Stomach smooth muscle (tissue), 2 donors: ENCODE measurements at regions not wholly inside any gene's neighbourhood (a gene's known extent, or its start where the extent isn't known, plus 50 kb on each side); places are given as distances from the start of the nearest gene placed in this dataset.

ENCODE experiments used
- H3K27ac ChIP-seq: one replicate; pipeline ENCODE4 v1.7.0; 2013; ENCODE audit warnings: mild to moderate bottlenecking, low read length, inconsistent platforms
- H3K27me3 ChIP-seq, 2 donors: one replicate each; pipeline ENCODE4 v1.7.0; 2013; ENCODE audit warnings: low read length in 2 of 2; ENCODE audit not compliant: insufficient read depth in 2 of 2, control insufficient read depth in 1 of 2
- H3K36me3 ChIP-seq, 2 donors: one replicate each; pipeline ENCODE4 v1.7.0; 2013; ENCODE audit warnings: low read length in 2 of 2; ENCODE audit not compliant: control insufficient read depth in 2 of 2, insufficient read depth in 2 of 2
- H3K4me1 ChIP-seq: one replicate; pipeline ENCODE4 v1.7.0; 2013; ENCODE audit warnings: low read length; ENCODE audit not compliant: control insufficient read depth, insufficient read depth
- H3K4me3 ChIP-seq, 2 donors: one replicate each; pipeline ENCODE4 v1.7.0; 2013; ENCODE audit warnings: low read length in 2 of 2
- H3K9ac ChIP-seq, 2 donors: one replicate each; pipeline ENCODE4 v1.7.0; 2013; ENCODE audit warnings: low read length in 2 of 2, mild to moderate bottlenecking in 1 of 2
- H3K9me3 ChIP-seq, 2 donors: one replicate each; pipeline ENCODE4 v1.7.0; 2013; ENCODE audit warnings: low read length in 2 of 2; ENCODE audit not compliant: control insufficient read depth in 2 of 2
- donor health status: healthy.
- donor health status: Pancreatic carcinoma.

GRCh38 chr4:127071443-127071842 lies 561.3 kb upstream of the INTU start:
- Histone ChIP-seq H3K9ac (no peak overlapping the region), H3K4me3 (no peak overlapping the region), H3K4me1 (no peaks in the 10 kb centered on the region), H3K27me3 (no peaks in the 10 kb centered on the region), H3K36me3 (no peaks in the 10 kb centered on the region), H3K9me3 (no peaks in the 10 kb centered on the region), H3K27ac (no peak overlapping the region)

DNA sequence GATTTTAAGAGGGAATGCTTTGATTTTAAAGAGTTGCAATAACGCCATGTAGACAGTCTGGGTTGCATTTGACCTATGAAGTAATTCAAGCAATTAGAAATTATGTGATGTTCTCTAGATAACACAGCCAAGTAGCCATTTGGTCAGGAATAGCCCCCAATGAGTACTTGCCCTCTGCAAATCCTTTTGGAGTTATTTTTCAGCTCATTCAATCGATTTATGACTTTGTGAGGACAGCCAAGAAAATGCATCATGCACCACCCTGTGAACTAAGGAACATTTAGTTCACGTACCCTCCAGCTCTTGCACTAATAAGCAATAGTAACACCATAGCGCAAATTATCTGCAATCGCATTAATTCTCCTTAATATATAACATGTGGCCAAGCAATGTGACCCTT lies 552.6 kb upstream of the INTU start:
- H3K4me1 ChIP-seq: no peaks in the 10 kb centered on the region
- H3K27me3 ChIP-seq: no peaks in the 10 kb centered on the region
- H3K4me3 ChIP-seq: no peak overlapping the region
- no peaks in the 10 kb centered on the region for H3K9me3 ChIP-seq
- H3K9ac ChIP-seq: no peak overlapping the region
- H3K27ac ChIP-seq: no peak overlapping the region
- H3K36me3 ChIP-seq: no peaks in the 10 kb centered on the region

- H3K27me3 ChIP-seq: no peaks in the 10 kb centered on the region
- H3K36me3 ChIP-seq: no peaks in the 10 kb centered on the region
- H3K4me1 ChIP-seq: no peaks in the 10 kb centered on the region
- H3K27ac ChIP-seq: no peak overlapping the region
- no peak overlapping the region for H3K4me3 ChIP-seq
- no peaks in the 10 kb centered on the region for H3K9me3 ChIP-seq
- no peak overlapping the region for H3K9ac ChIP-seq
Observed at GRCh38 chr4:127081041-127081440, 551.7 kb upstream of the INTU start.

DNA sequence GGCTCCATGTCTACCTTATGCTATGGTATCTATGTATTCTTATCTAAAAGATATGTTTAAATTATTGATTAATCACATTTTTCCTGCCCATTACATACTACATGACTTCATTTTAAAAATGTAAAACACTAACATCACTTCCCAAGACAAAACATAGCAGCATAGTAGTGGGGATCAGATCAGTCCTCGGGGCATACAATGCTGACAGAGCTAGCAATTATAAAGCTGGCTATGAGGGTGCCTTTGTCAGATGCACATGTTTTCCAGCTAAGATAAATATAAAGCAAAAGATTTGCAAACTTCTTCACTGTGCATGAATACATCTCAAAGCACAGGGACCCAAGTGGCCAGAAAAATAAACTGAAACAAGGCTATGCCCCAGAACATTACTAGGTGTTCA lies 549.8 kb upstream of the INTU start:
- no peak overlapping the region for H3K27ac ChIP-seq
- no peaks in the 10 kb centered on the region for H3K4me1 ChIP-seq
- H3K4me3 ChIP-seq: no peak overlapping the region
- H3K36me3 ChIP-seq: no peaks in the 10 kb centered on the region
- H3K9ac ChIP-seq: no peak overlapping the region
- no peaks in the 10 kb centered on the region for H3K27me3 ChIP-seq
- peaks cover 0 to 3% of the 10 kb centered on the region in 2 donors for H3K9me3 ChIP-seq

DNA sequence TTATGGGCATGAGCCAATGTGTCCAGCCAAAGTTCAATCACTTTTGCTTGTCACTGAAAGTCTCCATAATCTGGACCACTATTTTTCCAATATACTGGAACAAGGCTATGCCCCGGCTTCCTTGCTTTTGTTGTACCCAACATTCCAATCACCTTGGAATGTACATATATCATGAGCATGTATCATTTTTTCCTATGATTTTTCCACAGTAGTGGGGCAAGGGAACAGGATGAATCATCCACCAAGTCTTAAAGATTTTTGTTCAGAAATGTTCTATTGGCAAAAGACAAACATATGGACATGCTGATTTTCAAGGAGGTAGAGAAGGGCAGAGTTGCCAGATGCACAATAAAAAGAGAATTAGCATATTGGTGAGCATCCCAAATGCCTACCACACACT lies 548.1 kb upstream of the INTU start:
- no peak overlapping the region for H3K9ac ChIP-seq
- no peaks in the 10 kb centered on the region for H3K27me3 ChIP-seq
- no peak overlapping the region for H3K4me3 ChIP-seq
- no peak overlapping the region for H3K27ac ChIP-seq
- peaks cover 0 to 3% of the 10 kb centered on the region in 2 donors for H3K9me3 ChIP-seq
- no peaks in the 10 kb centered on the region for H3K4me1 ChIP-seq
- no peaks in the 10 kb centered on the region for H3K36me3 ChIP-seq

DNA sequence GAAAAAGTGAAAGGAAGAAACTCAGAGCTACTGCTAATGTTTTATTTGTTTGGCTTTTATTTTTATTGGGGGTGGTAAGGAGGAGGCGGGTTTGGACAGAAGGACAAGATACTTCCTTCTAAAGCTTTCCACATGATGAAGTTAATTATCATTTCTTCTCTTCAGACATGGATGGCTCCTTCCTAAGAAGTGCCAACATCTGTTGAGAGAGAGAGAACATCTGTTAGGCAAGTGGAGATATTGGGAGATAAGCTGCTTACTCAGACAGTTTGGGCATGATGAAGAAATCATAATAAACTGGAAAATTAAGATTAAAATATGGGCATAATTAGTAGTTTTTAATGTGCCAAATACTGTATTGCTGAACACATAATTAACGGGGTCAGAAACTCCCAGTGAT lies 535.7 kb upstream of the INTU start:
- Histone ChIP-seq H3K4me3 (no peak overlapping the region), H3K27me3 (no peaks in the 10 kb centered on the region), H3K36me3 (no peaks in the 10 kb centered on the region), H3K27ac (no peak overlapping the region), H3K9me3 (peaks cover 0 to 3% of the 10 kb centered on the region in 2 donors), H3K4me1 (no peaks in the 10 kb centered on the region), H3K9ac (no peak overlapping the region)

DNA sequence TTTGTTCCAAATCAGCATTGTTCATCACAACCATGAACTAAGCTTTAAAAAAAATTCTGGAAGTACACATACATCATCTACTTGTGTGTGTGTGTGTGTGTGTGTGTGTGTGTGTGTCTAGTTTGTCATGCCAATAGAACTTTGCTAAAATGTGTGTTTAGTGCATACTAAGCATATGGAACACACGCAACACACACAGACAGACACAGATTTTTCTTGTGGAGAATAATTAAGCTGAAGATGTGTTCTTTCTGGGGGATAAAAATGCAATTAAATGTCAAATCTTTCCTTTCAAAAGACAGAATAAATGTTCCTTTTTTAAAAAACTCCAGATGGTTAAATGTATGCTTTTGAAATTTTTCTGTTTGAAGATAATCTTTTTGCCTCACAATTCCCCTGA lies 530.4 kb upstream of the INTU start:
- Histone ChIP-seq H3K9ac (no peak overlapping the region), H3K9me3 (peaks cover 3 to 8% of the 10 kb centered on the region in 2 donors), H3K27ac (no peak overlapping the region), H3K36me3 (no peaks in the 10 kb centered on the region), H3K4me1 (no peaks in the 10 kb centered on the region), H3K27me3 (no peaks in the 10 kb centered on the region), H3K4me3 (no peak overlapping the region)

GRCh38 chr4:127103681-127104115 lies 529.1 kb upstream of the INTU start:
- Histone ChIP-seq H3K9me3 (peaks cover 3 to 8% of the 10 kb centered on the region in 2 donors), H3K4me1 (no peaks in the 10 kb centered on the region), H3K36me3 (no peaks in the 10 kb centered on the region), H3K4me3 (no peak overlapping the region), H3K9ac (no peak overlapping the region), H3K27ac (no peak overlapping the region), H3K27me3 (no peaks in the 10 kb centered on the region)

GRCh38 chr4:127113844-127114362 lies 518.9 kb upstream of the INTU start:
- H3K4me3 ChIP-seq: no peak overlapping the region
- no peaks in the 10 kb centered on the region for H3K4me1 ChIP-seq
- H3K36me3 ChIP-seq: no peaks in the 10 kb centered on the region
- no peak overlapping the region for H3K27ac ChIP-seq
- peaks cover 0 to 3% of the 10 kb centered on the region in 2 donors for H3K9me3 ChIP-seq
- H3K27me3 ChIP-seq: no peaks in the 10 kb centered on the region
- H3K9ac ChIP-seq: no peak overlapping the region

DNA sequence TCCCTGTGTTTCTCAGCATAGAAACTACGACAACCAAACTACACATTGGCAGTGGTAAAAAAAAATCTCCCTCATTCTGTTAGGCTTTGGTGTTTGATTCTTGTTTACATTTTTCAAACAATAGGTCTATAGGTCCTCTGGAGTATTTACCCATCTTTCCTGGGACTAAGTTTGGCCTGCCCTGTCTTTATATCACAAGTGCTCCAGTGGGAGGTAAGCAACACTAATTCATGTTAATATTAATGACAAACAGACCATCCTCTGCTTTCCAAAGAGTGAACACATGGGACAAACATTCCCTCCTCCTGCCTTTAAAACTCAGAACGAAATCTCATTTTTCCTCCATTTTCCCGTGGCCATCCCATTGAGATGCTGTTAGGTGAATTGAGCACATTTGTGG lies 514.1 kb upstream of the INTU start:
- H3K27me3 ChIP-seq: no peaks in the 10 kb centered on the region
- no peak overlapping the region for H3K4me3 ChIP-seq
- H3K36me3 ChIP-seq: no peaks in the 10 kb centered on the region

GRCh38 chr4:127120441-127121090 lies 512.2 kb upstream of the INTU start:
- Histone ChIP-seq H3K4me1 (no peaks in the 10 kb centered on the region), H3K27me3 (no peaks in the 10 kb centered on the region), H3K36me3 (no peaks in the 10 kb centered on the region), H3K4me3 (no peak overlapping the region), H3K27ac (no peak overlapping the region), H3K9me3 (no peaks in the 10 kb centered on the region), H3K9ac (no peak overlapping the region)

More for the DNA sequence above, 514.1 kb upstream of the INTU start:
- Histone ChIP-seq H3K9ac (no peak overlapping the region), H3K27ac (no peak overlapping the region), H3K4me1 (no peaks in the 10 kb centered on the region), H3K9me3 (no peaks in the 10 kb centered on the region)
